HepG2 (cell line): ENCODE measurements at regions not wholly inside any gene's neighbourhood (a gene's known extent, or its start where the extent isn't known, plus 50 kb on each side); places are given as distances from the start of the nearest gene placed in this dataset.

Source experiments
- ATAC-seq: fragments of 200-7000 bp; cut with Tn5 transposase; 3 replicates; pipeline ENCODE4 v1.9.1; 2020; ENCODE audit warnings: mild to moderate bottlenecking, moderate library complexity
- BruUV-seq: library from RNA; stranded (reverse); fragments of 400-500 nt; replicated peaks from 2 replicates; lab custom pipeline; 2021; lab: Mats Ljungman, UMichigan
- CTCF ChIA-PET: fragments of 300-600 bp; formaldehyde crosslinking; extraction: SDS; loops from one replicate; lab custom pipeline; 2021; ENCODE audit warnings: low total read pairs, inconsistent platforms, low intra/inter-chr PET ratio; lab: Yijun Ruan, JAX
- POLR2A ChIA-PET: fragments of 350-600 bp; sonication (Branson Sonifier 250); formaldehyde crosslinking; loops from one replicate; lab custom pipeline; 2020; ENCODE audit warnings: antibody characterized with exemption, inconsistent platforms; lab: Yijun Ruan, JAX
- DNase-seq: peaks from one replicate; pipeline ENCODE4 v3.0.0-alpha.2; 2015; ENCODE audit warnings: low spot score
- FAIRE-seq: peaks from 3 replicates; lab custom pipeline; 2011; peaks lifted over from hg19 to GRCh38; lab: Jason Lieb, UNC
- H2AFZ ChIP-seq: one replicate; pipeline ENCODE4 v1.6.1; 2011; ENCODE audit warnings: low read length, inconsistent platforms
- H3K27ac ChIP-seq: fragments of 300-600 bp; 3 replicates; pipeline ENCODE4 v1.8.0; 2011; ENCODE audit warnings: mixed run types, mild to moderate bottlenecking, mixed read lengths, low read length, inconsistent platforms; ENCODE audit not compliant: insufficient read depth; ENCODE audit errors: extremely low read length
- H3K27me3 ChIP-seq, 2 experiments: fragments of 200-600 bp in 1 of 2; 2 replicates in 1 of 2; 3 replicates in 1 of 2; pipeline versions ENCODE4 v1.6.0 to v1.8.0; 2011; ENCODE audit warnings: low read length in 2 of 2, mild to moderate bottlenecking in 2 of 2, moderate library complexity in 2 of 2, inconsistent platforms in 1 of 2; ENCODE audit not compliant: insufficient read depth in 2 of 2, control insufficient read depth in 1 of 2
- H3K36me3 ChIP-seq, 2 experiments: fragments of 200-600 bp in 1 of 2; replicated peaks in 1 of 2; 2 replicates in 1 of 2; 3 replicates in 1 of 2; pipeline versions ENCODE4 v1.5.1 to v1.8.0; 2011; ENCODE audit warnings: low read length in 2 of 2, inconsistent platforms in 1 of 2; ENCODE audit not compliant: insufficient read depth in 2 of 2, control insufficient read depth in 1 of 2
- H3K4me1 ChIP-seq: 2 replicates; pipeline ENCODE4 v1.5.1; 2012; ENCODE audit warnings: low read length, inconsistent platforms; ENCODE audit not compliant: insufficient read depth
- H3K4me2 ChIP-seq: 2 replicates; pipeline ENCODE4 v1.6.0; 2011; ENCODE audit warnings: low read depth, low read length, inconsistent platforms
- H3K4me3 ChIP-seq, 3 experiments: fragments of 200-600 bp in 1 of 3; sonication (generic), shearing (Covaris generic) in 1 of 3; replicated peaks in 1 of 3; 2 replicates each; pipeline ENCODE4 v1.5.1; 2011 to 2016; ENCODE audit warnings: low read length in 3 of 3, inconsistent platforms in 2 of 3, low read depth in 2 of 3, mild to moderate bottlenecking in 2 of 3, control low read depth in 1 of 3, mixed read lengths in 1 of 3; ENCODE audit not compliant: insufficient read depth in 1 of 3
- H3K79me2 ChIP-seq: one replicate; pipeline ENCODE4 v1.6.1; 2011; ENCODE audit warnings: low read length, inconsistent platforms; ENCODE audit not compliant: insufficient read depth
- H3K9ac ChIP-seq: 2 replicates; pipeline ENCODE4 v1.6.0; 2011; ENCODE audit warnings: mild to moderate bottlenecking, low read depth, low read length, inconsistent platforms; ENCODE audit not compliant: insufficient read depth
- H3K9me3 ChIP-seq: 2 replicates; pipeline ENCODE4 v1.5.1; 2012; ENCODE audit warnings: mild to moderate bottlenecking, low read length
- H4K20me1 ChIP-seq: 2 replicates; pipeline ENCODE4 v1.6.0; 2011; ENCODE audit warnings: inconsistent platforms, mild to moderate bottlenecking, low read length, moderate library complexity; ENCODE audit not compliant: insufficient read depth
- ETV5 ChIP-seq: IDR thresholded peaks from 2 replicates; pipeline ENCODE4 v1.6.1; 2018; ENCODE audit warnings: missing biosample characterization, missing genetic modification reagents, inconsistent platforms, borderline replicate concordance
- HNRNPK ChIP-seq: fragments of 200-400 bp; formaldehyde crosslinking; IDR thresholded peaks from 2 replicates; pipeline ENCODE4 v1.6.1; 2018; ENCODE audit warnings: low read length, low read depth, moderate library complexity, mild to moderate bottlenecking; ENCODE audit not compliant: poor library complexity, severe bottlenecking
- MED8 ChIP-seq: sonication (generic); formaldehyde crosslinking; IDR thresholded peaks from 2 replicates; pipeline ENCODE4 v1.8.1; 2023; ENCODE audit warnings: mild to moderate bottlenecking, missing genetic modification reagents; ENCODE audit not compliant: insufficient replicate concordance
- MLLT10 ChIP-seq: sonication (generic); formaldehyde crosslinking; IDR thresholded peaks from 2 replicates; pipeline ENCODE4 v1.4.0; 2020; ENCODE audit warnings: missing genetic modification reagents
- NR1H2 ChIP-seq: sonication (generic); formaldehyde crosslinking; IDR thresholded peaks from 2 replicates; pipeline ENCODE4 v1.8.1; 2022; ENCODE audit warnings: low read depth, missing genetic modification reagents, borderline replicate concordance
- SNRNP70 ChIP-seq: fragments of 200-400 bp; formaldehyde crosslinking; IDR thresholded peaks from 2 replicates; pipeline ENCODE4 v1.6.1; 2017; ENCODE audit warnings: mild to moderate bottlenecking, low read depth, low read length, moderate library complexity
- ZBTB37 ChIP-seq: sonication (generic); formaldehyde crosslinking; IDR thresholded peaks from 2 replicates; pipeline ENCODE4 v1.4.0; 2020; ENCODE audit warnings: mild to moderate bottlenecking, missing genetic modification reagents
- ZBTB46 ChIP-seq: sonication (generic); formaldehyde crosslinking; IDR thresholded peaks from 2 replicates; pipeline ENCODE4 v1.4.0; 2020; ENCODE audit warnings: mild to moderate bottlenecking, missing genetic modification reagents, borderline replicate concordance
- ZNF350 ChIP-seq: sonication (generic); formaldehyde crosslinking; IDR thresholded peaks from 2 replicates; pipeline ENCODE4 v1.4.0; 2020; ENCODE audit warnings: mild to moderate bottlenecking, low read depth, missing genetic modification reagents, borderline replicate concordance
- ZNF574 ChIP-seq: sonication (generic); formaldehyde crosslinking; IDR thresholded peaks from 2 replicates; pipeline ENCODE4 v1.4.0; 2020; ENCODE audit warnings: missing genetic modification reagents
- ZNF660 ChIP-seq: sonication (generic); formaldehyde crosslinking; IDR thresholded peaks from 2 replicates; pipeline ENCODE4 v1.5.1; 2020; ENCODE audit warnings: mild to moderate bottlenecking, low read depth, missing genetic modification reagents, borderline replicate concordance
- ZNF782 ChIP-seq: sonication (generic); formaldehyde crosslinking; IDR thresholded peaks from 2 replicates; pipeline ENCODE4 v1.4.0; 2020; ENCODE audit warnings: missing genetic modification reagents, mild to moderate bottlenecking, borderline replicate concordance
- ZSCAN12 ChIP-seq: sonication (generic); formaldehyde crosslinking; IDR thresholded peaks from 2 replicates; pipeline ENCODE4 v1.9.0; 2021; ENCODE audit warnings: mild to moderate bottlenecking, missing genetic modification reagents
- WGBS: methylation state at CpG from one replicate; pipeline ENCODE4 v1.1.6; 2017; ENCODE audit warnings: low lambda C conversion rate; 5-methylcytosine and 5-hydroxymethylcytosine counted together
- in situ Hi-C: cut with HindIII; loops from 2 replicates; pipeline ENCODE4 v1.10.0; 2017; ENCODE audit warnings: low pct_unique_long_range_greater_than_20kb; ENCODE audit not compliant: extremely low pct_ligation_motif_present
- intact Hi-C: fragments of 100-400 bp; cut with micrococcal nuclease; formaldehyde crosslinking; loops from one replicate; pipeline ENCODE4 v1.10.0; 2022; ENCODE audit not compliant: unreplicated experiment
- TF ChIP-seq, protein P1 (sequence below): sonication (generic); formaldehyde crosslinking; IDR thresholded peaks from 2 replicates; pipeline ENCODE4 v1.4.0; 2020; ENCODE audit warnings: mild to moderate bottlenecking, missing genetic modification reagents
- TF ChIP-seq, protein P2 (sequence below): sonication (generic); formaldehyde crosslinking; IDR thresholded peaks from 2 replicates; pipeline ENCODE4 v1.8.0; 2022; ENCODE audit warnings: missing genetic modification reagents, mild to moderate bottlenecking, moderate library complexity, borderline replicate concordance
- TF ChIP-seq, protein P3 (sequence below): sonication (generic); formaldehyde crosslinking; IDR thresholded peaks from 2 replicates; pipeline ENCODE4 v1.4.0; 2020; ENCODE audit warnings: mild to moderate bottlenecking, missing genetic modification reagents

GRCh38 chr7:41239596-41239995 is 463.3 kb downstream of the INHBA start:
- H4K20me1 ChIP-seq: no peaks in the 10 kb centered on the region
- H3K4me3 ChIP-seq: no peak overlapping the region
- WGBS: 0% methylated on average over 1 of the region's 1 CpG
- intact Hi-C loops: no loop called here
- H2AFZ ChIP-seq: no peak overlapping the region
- FAIRE-seq (no peak), DNase-seq (no peak), ATAC-seq (no peak)
- no peaks in the 10 kb centered on the region for H3K4me1 ChIP-seq
- no peak overlapping the region for H3K4me2 ChIP-seq
- no peaks in the 10 kb centered on the region for H3K27me3 ChIP-seq
- BruUV-seq: no TSS peak
- ChIA-PET POLR2A (no interaction called here), CTCF (no interaction called here)
- H3K36me3 ChIP-seq: no peaks in the 10 kb centered on the region
- H3K79me2 ChIP-seq: no peaks in the 10 kb centered on the region
- in situ Hi-C loops: no loop called here
- H3K27ac ChIP-seq: no peak overlapping the region
- H3K9me3 ChIP-seq: no peaks in the 10 kb centered on the region
- H3K9ac ChIP-seq: no peak overlapping the region
- TF ChIP-seq ZBTB37 (CRISPR knock-in tag): no peak
- TF ChIP-seq, protein P1, sequence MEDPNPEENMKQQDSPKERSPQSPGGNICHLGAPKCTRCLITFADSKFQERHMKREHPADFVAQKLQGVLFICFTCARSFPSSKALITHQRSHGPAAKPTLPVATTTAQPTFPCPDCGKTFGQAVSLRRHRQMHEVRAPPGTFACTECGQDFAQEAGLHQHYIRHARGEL (CRISPR knock-in tag): no peak
- TF ChIP-seq MED8 (CRISPR knock-in tag): no peak
- no peak for TF ChIP-seq MLLT10 (CRISPR knock-in tag)
- TF ChIP-seq ZNF350 (CRISPR knock-in tag): no peak
- no peak for TF ChIP-seq ZBTB46 (CRISPR knock-in tag)
- TF ChIP-seq, protein P2, sequence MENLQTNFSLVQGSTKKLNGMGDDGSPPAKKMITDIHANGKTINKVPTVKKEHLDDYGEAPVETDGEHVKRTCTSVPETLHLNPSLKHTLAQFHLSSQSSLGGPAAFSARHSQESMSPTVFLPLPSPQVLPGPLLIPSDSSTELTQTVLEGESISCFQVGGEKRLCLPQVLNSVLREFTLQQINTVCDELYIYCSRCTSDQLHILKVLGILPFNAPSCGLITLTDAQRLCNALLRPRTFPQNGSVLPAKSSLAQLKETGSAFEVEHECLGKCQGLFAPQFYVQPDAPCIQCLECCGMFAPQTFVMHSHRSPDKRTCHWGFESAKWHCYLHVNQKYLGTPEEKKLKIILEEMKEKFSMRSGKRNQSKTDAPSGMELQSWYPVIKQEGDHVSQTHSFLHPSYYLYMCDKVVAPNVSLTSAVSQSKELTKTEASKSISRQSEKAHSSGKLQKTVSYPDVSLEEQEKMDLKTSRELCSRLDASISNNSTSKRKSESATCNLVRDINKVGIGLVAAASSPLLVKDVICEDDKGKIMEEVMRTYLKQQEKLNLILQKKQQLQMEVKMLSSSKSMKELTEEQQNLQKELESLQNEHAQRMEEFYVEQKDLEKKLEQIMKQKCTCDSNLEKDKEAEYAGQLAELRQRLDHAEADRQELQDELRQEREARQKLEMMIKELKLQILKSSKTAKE (CRISPR knock-in tag): no peak
- TF ChIP-seq ZSCAN12 (CRISPR knock-in tag): no peak
- TF ChIP-seq ZNF660: no peak
- TF ChIP-seq SNRNP70: no peak
- no peak for TF ChIP-seq NR1H2 (CRISPR knock-in tag)
- TF ChIP-seq, protein P3, sequence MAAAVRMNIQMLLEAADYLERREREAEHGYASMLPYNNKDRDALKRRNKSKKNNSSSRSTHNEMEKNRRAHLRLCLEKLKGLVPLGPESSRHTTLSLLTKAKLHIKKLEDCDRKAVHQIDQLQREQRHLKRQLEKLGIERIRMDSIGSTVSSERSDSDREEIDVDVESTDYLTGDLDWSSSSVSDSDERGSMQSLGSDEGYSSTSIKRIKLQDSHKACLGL (CRISPR knock-in tag): no peak
- TF ChIP-seq ETV5 (CRISPR knock-in tag): no peak
- TF ChIP-seq HNRNPK: no peak
- no peak for TF ChIP-seq ZNF782 (CRISPR knock-in tag)
- no peak for TF ChIP-seq ZNF574 (CRISPR knock-in tag)
